Right lobe of liver (tissue), 4 donors: ENCODE measurements at regions not wholly inside any gene's neighbourhood (a gene's known extent, or its start where the extent isn't known, plus 50 kb on each side); places are given as distances from the start of the nearest gene placed in this dataset.

Source experiments
- CTCF ChIP-seq, 4 donors: fragments of 200-600 bp in 3 of 4; fragments of 450-650 bp in 1 of 4; IDR thresholded peaks; one replicate each; pipeline versions ENCODE4 v1.5.1 to v1.8.0; 2016 to 2022; ENCODE audit warnings: antibody characterized with exemption in 4 of 4, mild to moderate bottlenecking in 2 of 4
- POLR2A ChIP-seq: fragments of 450-650 bp; IDR thresholded peaks from one replicate; pipeline ENCODE4 v1.6.1; 2017; ENCODE audit warnings: antibody characterized with exemption, mild to moderate bottlenecking
- donor health status: DM: no; HTN: no; CAD: no.
- donor health status: DM: no; HTN: no; CAD: no.
- donor health status: DM: no; HTN: yes; CAD: no.

- TF ChIP-seq CTCF (IDR thresholded peaks at IDR 0.05) (no peak), POLR2A (no peak)
Observed at GRCh38 chr4:125917559-125917958, 602.8 kb downstream of the FAT4 start.
